ENCODE measurements at regions not wholly inside any gene's neighbourhood (a gene's known extent, or its start where the extent isn't known, plus 50 kb on each side); places are given as distances from the start of the nearest gene placed in this dataset.

DNA sequence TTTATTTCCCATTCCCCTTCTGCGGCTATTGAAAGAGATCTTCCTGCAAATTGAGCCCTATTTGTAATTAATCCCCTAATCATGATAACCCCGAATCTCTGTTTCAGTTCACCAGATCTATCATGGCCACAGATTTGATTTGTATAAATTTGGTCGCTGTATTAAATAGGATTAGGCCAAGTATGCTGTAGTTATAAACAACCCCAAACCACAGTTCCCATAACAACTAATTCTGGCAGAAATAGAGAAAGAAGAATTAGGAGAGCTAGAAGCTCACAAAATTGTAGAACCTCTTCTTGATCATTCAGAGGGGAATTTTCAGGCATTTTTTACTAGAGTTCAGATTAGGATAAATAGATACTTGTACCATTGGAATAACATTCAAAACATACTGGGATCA is 433.7 kb upstream of the TNP1 start:
- DNase-seq = no peak

DNA sequence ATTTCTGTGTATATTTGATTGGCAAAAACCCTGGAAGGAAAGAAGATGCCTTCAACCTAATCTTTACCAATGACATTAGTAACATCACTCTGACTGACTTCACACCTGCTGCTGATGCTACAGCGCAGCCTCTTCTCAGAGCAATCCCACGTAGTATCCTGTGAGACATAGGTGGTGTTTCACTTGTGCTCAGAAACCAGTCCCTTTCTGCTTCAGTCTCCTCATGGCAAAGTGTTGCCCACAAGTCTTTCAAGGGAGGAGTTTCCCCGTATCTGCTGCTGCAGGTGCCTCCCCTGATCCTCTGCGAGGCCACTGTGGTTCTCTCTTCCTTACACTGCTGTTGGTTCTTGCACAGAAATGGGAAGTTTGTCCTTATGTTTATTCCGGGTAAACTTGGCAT is 433.2 kb upstream of the TNP1 start:
- no peak for DNase-seq

DNA sequence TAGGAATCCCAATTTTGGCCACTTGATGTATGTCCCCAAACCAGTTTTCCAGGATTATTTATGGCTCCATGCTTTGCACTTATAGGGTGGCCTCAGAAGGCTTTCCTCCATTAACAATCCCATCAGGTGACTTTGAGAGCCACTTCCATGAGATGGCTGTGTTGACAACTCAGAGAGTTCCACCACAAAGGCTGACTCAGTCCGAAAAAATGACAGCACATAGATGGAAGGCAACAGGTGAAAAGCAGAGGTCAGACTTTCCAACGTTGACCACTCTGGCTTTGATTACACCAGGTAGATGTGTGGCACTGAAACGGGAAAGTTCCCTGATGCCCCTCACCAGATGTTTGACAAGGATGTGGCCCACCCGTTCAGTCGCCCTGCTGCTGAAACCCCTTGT is 431.4 kb upstream of the TNP1 start:
- no peak for DNase-seq

DNA sequence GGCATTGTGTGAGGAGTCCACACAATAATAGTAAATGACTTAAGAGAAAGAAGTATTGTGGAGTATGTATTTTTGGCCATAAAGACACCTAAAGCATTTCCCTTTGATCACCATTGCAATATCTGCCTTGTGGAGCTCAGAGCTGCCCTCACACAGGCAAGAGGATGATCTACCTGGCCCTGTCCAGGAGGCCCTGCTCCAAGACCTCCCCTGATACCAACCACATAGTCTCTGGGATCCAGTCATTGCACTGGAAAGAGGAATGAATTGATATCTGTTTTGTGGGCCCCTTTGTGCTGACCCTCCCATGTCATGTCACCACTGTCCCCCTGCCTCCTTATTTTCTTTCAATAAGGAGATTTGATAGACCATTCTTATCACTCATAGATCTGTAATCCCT is 430.6 kb upstream of the TNP1 start:
- no peak for DNase-seq

DNA sequence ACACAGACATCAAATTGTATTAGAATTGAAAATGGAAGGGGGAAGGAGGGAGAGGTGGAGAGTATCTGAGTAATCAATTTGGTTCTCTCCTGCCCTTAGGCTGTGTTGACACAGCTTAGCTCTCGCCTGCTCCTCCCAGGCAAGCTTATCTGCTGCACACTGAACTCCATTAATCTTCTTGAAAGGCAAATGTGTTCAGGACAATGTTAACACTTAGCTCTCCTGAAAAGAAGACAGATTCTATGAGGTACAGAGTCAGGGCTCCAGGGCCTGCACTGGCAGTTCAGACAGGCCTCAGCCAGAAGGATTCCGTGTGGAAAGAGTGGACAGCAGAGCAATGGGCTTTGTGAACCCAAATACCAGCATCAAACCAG is 430.0 kb upstream of the TNP1 start:
- no peak for DNase-seq

DNA sequence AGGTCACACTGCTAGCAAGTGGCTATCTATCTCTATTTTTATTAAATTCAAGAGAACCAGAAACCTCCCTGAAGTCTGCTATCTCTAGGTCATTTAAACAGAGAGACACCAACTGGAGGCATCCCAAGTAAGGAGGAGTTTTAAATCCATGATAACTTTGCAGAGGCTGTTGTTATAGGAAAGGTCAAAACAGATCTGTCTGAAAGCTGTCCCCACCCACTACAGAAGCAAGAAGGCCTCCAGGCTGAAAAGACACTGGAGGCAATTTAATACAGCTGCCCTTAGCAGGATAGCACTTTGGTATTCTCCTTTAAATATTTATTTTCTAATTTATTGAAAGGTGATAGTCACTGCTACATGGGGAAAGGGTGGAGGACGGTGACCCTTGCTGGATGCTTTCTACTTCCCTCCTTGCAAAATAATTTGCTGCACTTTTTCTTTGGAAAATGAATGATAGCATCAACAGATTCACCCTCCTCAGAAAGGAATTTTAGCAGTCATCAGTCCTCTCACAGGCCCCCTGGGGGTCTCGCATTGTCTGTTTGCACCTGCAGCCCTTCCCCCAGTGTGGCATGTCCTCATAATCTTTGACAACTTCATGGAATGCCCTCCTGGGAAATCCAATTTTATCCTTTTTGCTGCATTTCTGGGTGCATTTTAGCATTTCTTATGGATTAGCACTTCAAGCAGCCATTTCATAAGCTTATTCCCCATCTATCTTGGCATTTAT is 429.5 kb upstream of the TNP1 start:
- no peak for DNase-seq

DNA sequence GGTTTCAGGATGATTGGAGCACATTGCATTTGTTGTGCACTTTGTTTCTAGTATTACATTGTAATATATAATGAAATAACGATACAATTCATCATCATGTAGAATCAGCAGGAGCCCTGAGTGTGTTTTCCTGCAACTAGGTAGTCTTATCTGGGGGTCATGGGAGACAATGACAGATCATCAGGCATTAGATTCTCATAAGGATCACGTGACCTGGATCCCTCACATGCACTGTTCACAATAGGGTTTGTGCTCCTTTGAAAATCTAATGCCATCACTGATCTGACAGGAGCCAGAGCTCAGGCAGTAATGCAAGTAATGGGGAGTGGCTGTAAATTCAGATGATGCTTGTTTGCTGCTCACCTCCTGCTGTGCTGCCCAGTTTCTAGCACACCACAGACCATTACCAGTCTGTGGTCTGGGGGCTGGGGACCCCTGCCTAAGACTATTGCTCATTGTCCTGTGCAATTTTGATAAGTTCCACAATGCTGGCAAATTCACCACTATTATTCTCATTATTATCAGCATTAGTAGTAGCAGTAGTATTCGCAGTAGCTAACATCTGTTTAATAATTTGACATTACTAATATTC is 428.7 kb upstream of the TNP1 start:
- DNase-seq = no peak

DNA sequence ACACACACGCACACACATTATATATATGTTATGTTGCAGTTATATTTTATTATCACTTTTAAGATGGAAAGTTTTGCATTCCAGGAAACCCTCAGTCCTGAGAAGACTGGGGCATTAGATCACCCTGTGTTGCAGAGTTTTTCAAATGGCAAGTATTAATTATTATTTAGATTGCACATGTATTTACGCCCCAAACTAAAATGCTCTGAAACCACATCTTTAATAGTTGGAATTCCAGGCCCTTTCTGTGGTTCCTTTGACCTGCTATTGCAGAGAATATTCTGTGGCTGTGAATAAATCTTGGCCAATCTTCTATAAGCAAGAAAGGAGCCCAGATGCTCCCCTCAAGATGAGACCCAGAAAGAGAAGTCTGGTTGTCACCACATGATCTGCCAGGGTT is 427.0 kb upstream of the TNP1 start:
- no peak for DNase-seq

DNA sequence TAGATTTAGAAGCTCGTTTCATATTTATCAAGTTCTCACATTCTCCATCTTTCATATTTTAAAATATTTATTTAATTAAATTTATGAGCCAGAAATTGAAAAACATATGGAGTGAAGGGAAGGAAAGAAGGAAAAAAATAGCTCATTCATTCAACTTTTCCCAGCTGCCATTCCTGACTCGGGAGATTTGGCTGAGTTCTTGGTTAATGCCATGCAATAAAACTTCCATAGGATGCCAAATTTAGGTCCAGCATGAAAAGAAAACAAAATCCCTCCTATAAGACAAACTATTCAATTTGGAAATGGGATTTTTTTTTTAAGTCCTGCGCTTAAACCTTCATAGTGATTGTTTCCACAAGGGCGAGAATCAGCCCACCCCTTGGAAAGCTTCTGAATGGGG is 426.1 kb upstream of the TNP1 start:
- no peak for DNase-seq

DNA sequence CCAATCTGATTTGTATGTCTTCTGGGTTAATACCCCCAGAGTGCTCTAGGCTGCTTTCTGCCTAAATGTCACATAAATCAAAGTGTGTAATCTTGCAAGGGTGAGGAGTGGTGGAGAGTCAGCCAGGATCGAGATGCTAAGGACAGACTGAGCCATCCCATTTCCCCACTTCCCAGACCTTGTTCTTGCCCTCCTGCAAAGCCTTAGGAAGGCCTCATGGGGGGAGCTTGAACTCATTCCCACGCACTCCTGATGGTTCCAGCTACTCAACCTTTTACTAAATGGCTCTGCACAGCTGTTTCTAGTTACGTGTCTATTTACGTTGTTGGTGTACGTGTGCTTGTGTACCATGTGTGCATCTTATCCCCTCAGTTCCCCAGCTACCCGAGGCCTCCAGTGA is 423.6 kb upstream of the TNP1 start:
- DNase-seq = no peak

DNA sequence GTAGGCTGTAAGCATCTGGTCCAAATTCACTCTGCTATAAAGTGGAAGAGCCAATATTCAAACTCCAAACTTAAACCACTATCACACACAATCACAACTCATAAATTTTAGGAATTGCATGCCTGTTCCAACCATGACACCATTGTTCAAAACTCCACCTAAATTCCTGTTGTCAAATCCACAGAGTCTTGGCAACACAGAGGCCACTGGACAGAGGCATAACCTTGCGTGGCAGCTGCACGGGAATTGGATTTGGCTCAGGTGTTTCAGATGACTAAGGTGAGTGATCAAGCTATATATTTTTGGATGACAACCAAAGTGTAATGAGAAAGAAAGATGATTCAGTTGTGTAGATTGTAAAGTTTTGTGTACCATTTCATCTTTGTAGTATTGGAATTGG is 422.7 kb upstream of the TNP1 start:
- DNase-seq = no peak

DNA sequence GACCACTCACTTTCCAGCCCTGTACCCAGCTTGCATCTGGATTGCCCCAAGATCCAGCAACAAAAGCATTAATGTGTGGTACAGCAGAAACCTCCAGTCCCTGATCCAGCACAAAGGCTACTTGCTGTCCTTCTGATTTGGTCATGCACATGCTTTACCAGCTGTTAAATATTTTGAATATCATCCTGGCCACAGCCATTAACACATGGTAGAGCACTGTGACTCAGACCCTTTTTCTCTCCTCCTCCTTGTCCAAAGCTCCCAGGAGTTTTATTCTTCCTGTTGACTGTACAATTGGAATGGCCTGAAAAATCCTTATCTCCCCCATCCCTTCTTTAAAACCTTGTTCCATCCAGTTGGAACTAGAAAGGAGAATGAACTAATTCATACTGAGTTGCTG is 419.7 kb upstream of the TNP1 start:
- DNase-seq = no peak

DNA sequence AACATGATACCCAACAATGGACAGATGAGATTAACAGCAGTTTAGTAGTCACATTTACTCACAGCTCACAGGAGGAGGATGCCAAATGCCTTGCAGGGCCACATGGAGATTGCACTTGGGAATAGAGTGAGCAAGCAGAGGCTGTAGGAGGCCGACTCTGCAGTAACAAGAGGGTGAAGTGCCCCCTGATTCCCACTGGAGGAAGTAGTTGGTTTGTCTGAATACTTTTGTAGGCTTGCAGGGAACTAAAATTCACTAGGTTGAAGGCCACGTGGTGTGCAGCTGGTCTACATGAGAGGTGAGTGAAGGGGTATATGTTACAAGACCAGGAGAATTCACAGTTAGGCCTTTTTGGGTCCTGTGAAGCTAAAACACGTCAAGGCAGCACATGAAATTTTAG is 419.3 kb upstream of the TNP1 start:
- DNase-seq = no peak

DNA sequence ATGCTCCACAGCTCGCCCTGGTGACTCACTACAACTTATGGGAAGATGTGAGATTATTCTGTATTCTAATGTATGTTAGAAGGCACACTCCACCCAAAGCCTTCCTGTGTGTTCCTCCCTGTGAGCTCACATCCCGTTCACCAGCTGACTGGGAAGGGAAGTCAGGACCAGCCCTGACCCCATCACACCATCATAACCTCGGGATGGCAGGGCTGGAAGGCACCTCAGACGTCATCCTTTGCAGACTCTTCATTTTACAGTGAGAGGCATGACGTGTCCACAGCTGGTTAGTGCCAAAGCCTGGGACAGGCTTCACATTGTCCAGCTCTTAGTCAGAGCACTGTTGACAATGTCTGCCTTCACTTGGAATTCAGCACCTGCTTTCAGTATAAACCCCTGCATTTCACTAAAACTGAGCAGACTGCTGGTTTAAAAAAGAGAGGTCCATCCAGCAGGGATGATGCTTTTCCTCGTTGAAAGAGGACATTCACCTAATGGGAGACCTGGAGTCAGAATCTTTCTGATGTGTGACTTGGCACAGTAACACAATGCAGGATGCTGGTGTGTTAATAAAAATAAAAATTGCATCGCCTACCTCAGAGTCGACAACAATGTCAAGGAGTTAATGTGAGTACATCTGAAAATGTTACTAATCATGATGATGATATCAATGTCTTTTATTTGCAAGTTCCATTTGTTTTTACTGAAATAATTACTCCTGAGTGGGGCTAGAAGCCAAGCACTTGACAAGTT is 418.0 kb upstream of the TNP1 start:
- DNase-seq = no peak

DNA sequence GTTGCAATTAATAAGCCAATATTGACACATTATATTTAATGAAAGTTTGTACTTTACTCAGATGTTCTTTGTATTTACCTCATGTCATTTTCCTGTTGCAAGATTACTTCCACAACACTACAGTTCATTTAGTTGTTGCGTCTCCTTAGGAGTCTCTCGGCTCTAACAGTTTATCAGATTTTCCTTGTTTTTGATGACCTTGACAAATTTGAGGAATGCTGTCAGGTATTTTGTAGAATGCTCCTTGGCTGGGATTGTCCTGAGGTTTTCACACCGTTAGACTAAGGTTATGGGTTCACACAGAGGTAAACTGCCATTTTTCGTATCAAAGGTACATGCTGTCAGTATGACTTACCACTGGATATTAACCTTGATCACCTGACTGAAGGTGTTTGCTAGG is 416.6 kb upstream of the TNP1 start:
- no peak for DNase-seq

DNA sequence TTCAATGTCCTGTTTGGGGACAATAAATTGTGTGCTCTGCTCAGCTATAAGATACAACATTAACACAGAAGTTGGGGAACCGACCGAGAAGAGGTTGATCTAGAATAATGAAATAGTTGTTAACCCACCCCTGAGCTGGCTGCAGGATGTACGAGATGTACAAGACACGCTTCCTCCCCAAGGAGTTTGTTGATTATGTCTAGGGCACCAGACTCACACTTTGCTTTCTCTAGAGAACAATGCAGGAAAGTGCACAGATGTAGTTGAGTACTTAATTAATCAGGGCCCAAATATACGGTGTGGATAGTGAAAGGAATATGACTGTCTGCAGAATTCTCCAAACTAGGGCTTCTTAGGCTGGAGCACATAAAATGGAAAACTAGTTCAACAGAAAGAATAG is 415.2 kb upstream of the TNP1 start:
- DNase-seq = no peak

DNA sequence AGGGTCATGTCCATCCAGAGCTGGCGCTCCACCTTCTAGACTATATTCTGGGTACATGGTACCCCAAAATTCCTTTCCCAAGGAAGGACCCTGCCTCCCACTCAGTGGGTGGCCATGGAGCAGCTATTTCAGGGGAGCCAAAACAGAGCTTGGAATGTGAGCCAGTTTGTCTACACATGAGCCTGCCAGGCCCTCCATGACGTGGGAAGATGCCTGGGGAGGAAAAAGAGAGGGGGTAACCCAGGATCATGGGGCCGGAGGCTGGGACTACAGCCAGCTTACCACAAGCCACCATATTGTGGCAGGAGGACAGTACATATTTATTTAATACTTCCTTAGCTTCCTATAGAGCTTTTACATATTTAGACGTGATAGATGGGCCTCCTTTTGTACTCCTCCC is 414.7 kb upstream of the TNP1 start:
- no peak for DNase-seq

DNA sequence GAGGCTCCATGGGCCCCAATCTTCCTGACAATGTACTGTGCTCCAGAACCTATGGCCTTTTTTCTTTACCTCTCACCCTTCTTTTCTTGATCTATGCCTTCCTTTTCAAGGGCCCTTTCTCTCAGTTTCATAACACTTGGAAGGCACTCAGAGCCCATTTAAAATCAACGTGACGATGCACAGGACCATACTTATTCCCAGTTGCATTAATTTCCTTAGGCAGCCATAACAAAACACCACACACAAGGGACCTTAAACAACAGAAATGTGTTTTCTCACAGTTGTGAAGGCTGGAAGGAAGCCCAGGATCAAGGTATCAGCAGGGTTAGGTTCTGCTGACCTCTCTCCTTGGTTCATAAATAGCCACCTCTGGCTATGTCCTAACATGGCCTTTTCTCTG is 414.0 kb upstream of the TNP1 start:
- DNase-seq = no peak

DNA sequence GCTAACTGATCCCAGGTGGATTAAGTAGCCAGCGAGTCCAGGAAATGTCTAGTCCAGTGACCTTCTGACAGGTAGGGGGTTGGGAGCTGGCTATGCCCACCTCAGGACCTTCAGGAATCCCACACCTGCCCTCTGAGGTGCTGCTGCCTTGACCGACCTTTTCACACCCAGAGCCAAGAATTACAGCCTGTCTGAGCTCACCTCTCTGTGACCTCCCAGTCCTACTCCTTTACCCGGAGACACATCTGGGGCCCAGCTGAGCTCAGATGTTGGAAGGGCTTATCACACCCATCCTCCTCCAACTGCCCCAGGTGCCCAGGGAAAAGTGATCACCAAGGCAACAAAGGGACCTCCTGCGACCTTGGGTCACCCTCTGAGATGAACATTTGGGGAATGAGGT is 413.3 kb upstream of the TNP1 start:
- no peak for DNase-seq

DNA sequence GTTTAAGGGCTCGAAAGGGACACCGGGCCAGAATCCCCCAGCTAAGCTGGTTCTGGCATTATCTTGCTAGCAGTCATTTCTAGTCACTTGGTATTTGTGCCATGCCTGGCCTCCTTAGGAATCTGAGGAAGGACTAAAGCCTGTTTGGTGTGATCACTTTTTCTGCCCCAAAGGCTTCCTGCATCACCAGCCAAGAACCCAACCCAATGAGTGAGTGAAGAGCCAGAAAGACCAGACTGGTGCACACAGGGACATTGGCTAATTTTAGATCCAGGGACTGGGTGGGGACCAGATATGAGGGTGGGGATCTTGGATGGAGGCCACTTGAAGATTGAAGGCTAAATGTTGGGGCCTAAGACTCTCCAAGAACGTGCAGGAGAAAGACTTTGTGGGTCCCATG is 411.9 kb upstream of the TNP1 start:
- DNase-seq = no peak

DNA sequence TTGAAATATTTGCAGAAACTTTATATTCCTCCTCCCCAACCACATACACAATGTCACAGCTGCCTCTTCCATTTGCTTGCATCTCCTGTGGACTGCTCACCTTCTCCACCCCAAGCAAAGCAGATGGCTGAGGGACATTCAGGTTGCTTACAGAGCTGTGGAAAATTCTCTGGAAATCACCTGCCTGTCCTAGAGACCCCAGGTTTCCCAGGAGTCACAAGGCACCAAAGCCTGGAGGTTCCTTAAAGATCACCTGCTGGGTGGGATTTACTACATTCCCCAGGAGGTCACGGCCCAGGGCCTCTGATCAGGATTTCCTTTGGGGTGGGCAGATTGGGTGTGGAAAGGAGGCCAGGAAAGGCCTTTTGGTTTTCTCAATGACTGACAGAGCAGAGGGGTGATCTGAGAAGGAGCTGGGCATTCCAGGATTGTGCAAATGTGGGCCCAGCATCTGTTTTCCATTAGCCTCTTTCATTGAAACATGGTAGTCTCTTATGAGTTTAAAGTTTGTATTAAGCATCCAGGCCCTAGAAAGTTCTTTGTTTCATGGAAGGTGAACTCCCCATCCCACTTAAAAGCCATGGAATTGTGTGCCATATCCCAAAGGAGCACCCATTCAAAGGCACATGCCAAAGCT is 410.7 kb upstream of the TNP1 start:
- DNase-seq = no peak

DNA sequence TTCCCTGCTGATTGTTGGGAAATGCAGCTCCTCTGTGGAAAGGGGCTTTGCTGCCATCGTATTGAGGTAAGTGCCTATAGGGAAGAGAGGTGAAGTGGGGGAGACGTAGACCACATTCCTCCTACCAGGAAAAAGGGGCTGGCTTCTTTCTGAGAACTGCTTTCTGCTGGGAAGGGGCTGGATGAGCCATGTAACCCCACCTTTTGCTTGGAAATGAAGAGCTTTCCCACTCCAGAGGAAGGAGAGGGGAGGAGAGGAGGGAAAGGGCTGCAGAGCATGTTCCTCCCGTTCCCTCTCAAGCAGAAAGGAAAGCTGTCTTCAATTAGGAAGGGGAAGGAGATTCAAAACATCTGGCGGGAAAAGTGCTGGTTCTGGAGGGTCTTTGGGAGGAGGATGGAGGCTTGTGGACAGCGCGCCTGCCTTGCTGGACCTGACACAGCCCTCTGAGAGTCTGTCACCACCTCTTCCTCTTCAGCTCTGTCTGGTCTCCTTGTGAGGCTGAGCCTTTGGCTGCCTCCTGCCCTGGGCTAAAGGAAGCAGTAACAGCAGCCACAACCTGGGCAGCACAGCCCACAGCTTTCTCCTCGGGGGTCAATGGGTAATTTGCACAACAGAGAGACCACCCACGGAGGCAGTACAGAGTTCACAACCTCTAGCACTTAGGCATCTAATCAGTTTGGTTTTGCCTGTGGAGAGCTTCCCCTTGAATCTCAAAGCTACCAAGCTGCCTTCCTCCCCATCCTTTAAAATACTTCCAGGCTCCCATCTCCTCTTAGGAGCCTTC is 410.0 kb upstream of the TNP1 start:
- DNase-seq = no peak

DNA sequence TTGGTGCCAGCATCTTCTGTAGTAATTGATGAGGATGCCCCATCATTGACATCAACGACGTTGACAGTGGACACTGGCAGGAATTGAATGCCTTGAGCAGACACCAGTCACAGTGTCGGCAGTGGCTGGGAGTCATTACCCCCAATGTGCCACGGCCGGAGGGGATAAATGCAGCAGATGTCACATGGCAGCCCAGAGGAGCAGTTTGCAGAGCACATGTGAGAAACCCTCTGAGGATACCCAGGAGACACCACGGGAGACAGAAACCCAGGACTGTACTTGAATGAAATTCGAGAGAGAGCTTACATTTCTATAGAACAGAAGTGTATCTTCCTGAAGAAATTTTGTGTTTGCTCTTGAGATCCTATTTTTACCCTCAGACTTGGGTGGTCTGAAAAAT is 409.1 kb upstream of the TNP1 start:
- DNase-seq = no peak
